VCaP (cell line): ENCODE measurements at regions not wholly inside any gene's neighbourhood (a gene's known extent, or its start where the extent isn't known, plus 50 kb on each side); places are given as distances from the start of the nearest gene placed in this dataset.
"Not testable (repeated sequence)": the region's sequence is repeated elsewhere in the genome, so short reads cannot be mapped to it uniquely, and the experiment has no call there.

ENCODE experiments used
- H3K27ac ChIP-seq: fragments of 450-650 bp; 2 replicates; pipeline ENCODE4 v1.5.1; 2017
- CTCF ChIP-seq: fragments of 450-650 bp; conservative IDR thresholded peaks from 2 replicates; pipeline ENCODE4 v1.5.1; 2017; ENCODE audit warnings: mild to moderate bottlenecking, moderate library complexity

- no peak for TF ChIP-seq CTCF
- H3K27ac ChIP-seq = no peak overlapping the region
Observed at GRCh38 chr11:81792416-81792815, 941.2 kb downstream of the FAM181B start.

GRCh38 chr11:81787584-81788049 lies 946.0 kb downstream of the FAM181B start:
- H3K27ac ChIP-seq = no peak overlapping the region
- peak; percentile 81 for TF ChIP-seq CTCF

- H3K27ac ChIP-seq = no peak overlapping the region
- TF ChIP-seq CTCF = no peak
Observed at GRCh38 chr11:81772166-81772565, 961.5 kb downstream of the FAM181B start.

GRCh38 chr11:81769906-81770305 lies 963.8 kb downstream of the FAM181B start:
- not testable (repeated sequence) for H3K27ac ChIP-seq

- TF ChIP-seq CTCF = no peak
- H3K27ac ChIP-seq = no peak overlapping the region
Observed at GRCh38 chr11:81756864-81757595, 976.6 kb downstream of the FAM181B start.

GRCh38 chr11:81749245-81749644 lies 984.4 kb downstream of the FAM181B start:
- TF ChIP-seq CTCF = no peak
- H3K27ac ChIP-seq = no peak overlapping the region

GRCh38 chr11:81744336-81745116 lies 989.1 kb downstream of the FAM181B start:
- TF ChIP-seq CTCF = no peak
- no peak overlapping the region for H3K27ac ChIP-seq

GRCh38 chr11:81725701-81726100 lies 1008.0 kb downstream of the FAM181B start:
- H3K27ac ChIP-seq = no peak overlapping the region
- no peak for TF ChIP-seq CTCF
